Body of pancreas (tissue), 4 donors: ENCODE measurements at regions not wholly inside any gene's neighbourhood (a gene's known extent, or its start where the extent isn't known, plus 50 kb on each side); places are given as distances from the start of the nearest gene placed in this dataset.

Source experiments
- POLR2A ChIP-seq, 3 donors: fragments of 450-650 bp; IDR thresholded peaks; one replicate each; pipeline ENCODE4 v1.6.1; 2016; ENCODE audit warnings: antibody characterized with exemption in 3 of 3, mild to moderate bottlenecking in 2 of 3
- TF ChIP-seq, protein P1 (sequence below), 7 experiments: fragments of 450-650 bp in 4 of 7; fragments of 200-600 bp in 3 of 7; sonication (generic) in 3 of 7; IDR thresholded peaks; one replicate each; pipeline ENCODE4 v1.5.1; 2016 to 2019; ENCODE audit warnings: antibody characterized with exemption in 7 of 7

DNA sequence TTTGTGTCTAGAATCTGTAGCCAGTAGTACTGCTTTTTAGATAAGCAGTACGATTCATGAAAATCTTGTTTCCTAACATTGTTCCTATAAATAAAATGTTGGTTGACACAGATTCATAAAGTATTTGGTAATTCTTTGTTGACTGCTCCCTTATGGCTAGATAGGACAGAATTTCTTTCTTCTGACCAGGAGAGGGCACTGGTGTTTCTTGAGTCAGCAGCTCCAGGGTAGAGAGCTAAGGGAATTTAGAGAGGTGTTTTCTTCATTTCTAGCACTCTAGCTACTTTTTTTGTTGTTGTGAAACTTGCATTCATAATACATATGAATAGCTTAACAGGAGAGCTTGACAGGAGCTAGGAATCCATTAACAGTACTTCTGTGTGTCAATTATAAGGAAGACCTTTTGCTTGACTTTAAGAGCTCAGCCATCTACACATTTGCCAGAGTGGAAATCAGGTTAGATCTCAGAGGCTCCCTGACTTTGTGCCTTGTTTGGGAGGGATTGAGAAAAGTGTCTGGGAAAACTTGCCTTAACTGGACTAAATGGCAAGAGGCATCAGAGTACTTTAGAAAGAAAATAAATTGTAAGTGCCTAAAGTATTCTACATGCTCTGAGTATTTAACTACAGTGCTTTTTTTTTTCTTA, 756.1 kb downstream of the SH3BGRL start:
- TF ChIP-seq, protein P1, sequence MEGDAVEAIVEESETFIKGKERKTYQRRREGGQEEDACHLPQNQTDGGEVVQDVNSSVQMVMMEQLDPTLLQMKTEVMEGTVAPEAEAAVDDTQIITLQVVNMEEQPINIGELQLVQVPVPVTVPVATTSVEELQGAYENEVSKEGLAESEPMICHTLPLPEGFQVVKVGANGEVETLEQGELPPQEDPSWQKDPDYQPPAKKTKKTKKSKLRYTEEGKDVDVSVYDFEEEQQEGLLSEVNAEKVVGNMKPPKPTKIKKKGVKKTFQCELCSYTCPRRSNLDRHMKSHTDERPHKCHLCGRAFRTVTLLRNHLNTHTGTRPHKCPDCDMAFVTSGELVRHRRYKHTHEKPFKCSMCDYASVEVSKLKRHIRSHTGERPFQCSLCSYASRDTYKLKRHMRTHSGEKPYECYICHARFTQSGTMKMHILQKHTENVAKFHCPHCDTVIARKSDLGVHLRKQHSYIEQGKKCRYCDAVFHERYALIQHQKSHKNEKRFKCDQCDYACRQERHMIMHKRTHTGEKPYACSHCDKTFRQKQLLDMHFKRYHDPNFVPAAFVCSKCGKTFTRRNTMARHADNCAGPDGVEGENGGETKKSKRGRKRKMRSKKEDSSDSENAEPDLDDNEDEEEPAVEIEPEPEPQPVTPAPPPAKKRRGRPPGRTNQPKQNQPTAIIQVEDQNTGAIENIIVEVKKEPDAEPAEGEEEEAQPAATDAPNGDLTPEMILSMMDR (IDR thresholded peaks at IDR 0.05) = peak in 6 of 7 experiments; percentile 8 to 44 (median 28)
- TF ChIP-seq POLR2A (IDR thresholded peaks at IDR 0.05) = no peak
